H9 (cell line): ENCODE measurements at regions not wholly inside any gene's neighbourhood (a gene's known extent, or its start where the extent isn't known, plus 50 kb on each side); places are given as distances from the start of the nearest gene placed in this dataset.

Source experiments
- DNase-seq: peaks from one replicate; pipeline ENCODE4 v3.0.0-alpha.2; 2017
- H2AFZ ChIP-seq: one replicate; pipeline ENCODE4 v1.6.1; 2013; ENCODE audit warnings: mild to moderate bottlenecking, low read length, control low read depth, moderate library complexity
- H2AK5ac ChIP-seq: 2 replicates; pipeline ENCODE4 v1.6.1; 2013; ENCODE audit warnings: low read length, control low read depth, mixed read lengths; ENCODE audit not compliant: insufficient read length
- H2BK120ac ChIP-seq: one replicate; pipeline ENCODE4 v1.6.1; 2013; ENCODE audit warnings: low read depth, mild to moderate bottlenecking, low read length, control low read depth, inconsistent platforms; ENCODE audit not compliant: poor library complexity, severe bottlenecking
- H2BK12ac ChIP-seq: 2 replicates; pipeline ENCODE4 v1.6.1; 2013; ENCODE audit warnings: low read length, control low read depth, mixed read lengths, low read depth; ENCODE audit not compliant: insufficient read length
- H2BK15ac ChIP-seq: 2 replicates; pipeline ENCODE4 v1.6.1; 2013; ENCODE audit warnings: low read depth, low read length, control low read depth
- H2BK20ac ChIP-seq: one replicate; pipeline ENCODE4 v1.6.1; 2013; ENCODE audit warnings: low read depth, mild to moderate bottlenecking, low read length, control low read depth, inconsistent platforms; ENCODE audit not compliant: poor library complexity, severe bottlenecking
- H2BK5ac ChIP-seq: 2 replicates; pipeline ENCODE4 v1.6.1; 2013; ENCODE audit warnings: low read length, control low read depth, mixed read lengths; ENCODE audit not compliant: insufficient read length
- H3K14ac ChIP-seq: 2 replicates; pipeline ENCODE4 v1.6.1; 2013; ENCODE audit warnings: low read length, control low read depth; ENCODE audit not compliant: insufficient read depth
- H3K18ac ChIP-seq: 2 replicates; pipeline ENCODE4 v1.6.1; 2013; ENCODE audit warnings: low read depth, mild to moderate bottlenecking, mixed read lengths, low read length, control low read depth; ENCODE audit not compliant: insufficient read length
- H3K23ac ChIP-seq: 2 replicates; pipeline ENCODE4 v1.6.1; 2013; ENCODE audit warnings: low read length, control low read depth, mixed read lengths, low read depth; ENCODE audit not compliant: insufficient read length
- H3K23me2 ChIP-seq: 2 replicates; pipeline ENCODE4 v1.6.1; 2013; ENCODE audit warnings: low read depth, mild to moderate bottlenecking, mixed read lengths, low read length, control low read depth; ENCODE audit not compliant: insufficient read length, poor library complexity, severe bottlenecking
- H3K27ac ChIP-seq: 2 replicates; pipeline ENCODE4 v1.5.1; 2013; ENCODE audit warnings: low read length, control low read depth, mixed read lengths, low read depth; ENCODE audit not compliant: insufficient read length
- H3K27me3 ChIP-seq: 2 replicates; pipeline ENCODE4 v1.6.1; 2013; ENCODE audit warnings: low read length, control low read depth, inconsistent platforms; ENCODE audit not compliant: insufficient read depth
- H3K4ac ChIP-seq: 2 replicates; pipeline ENCODE4 v1.6.1; 2013; ENCODE audit warnings: low read depth, mild to moderate bottlenecking, control low read depth, inconsistent platforms, low read length, moderate library complexity
- H3K4me1 ChIP-seq: 2 replicates; pipeline ENCODE4 v1.6.1; 2013; ENCODE audit warnings: low read length, control low read depth, inconsistent platforms; ENCODE audit not compliant: insufficient read depth
- H3K4me2 ChIP-seq: 2 replicates; pipeline ENCODE4 v1.6.1; 2013; ENCODE audit warnings: low read length, control low read depth, mixed read lengths; ENCODE audit not compliant: insufficient read length, insufficient read depth
- H3K56ac ChIP-seq: 2 replicates; pipeline ENCODE4 v1.6.1; 2013; ENCODE audit warnings: low read depth, mild to moderate bottlenecking, mixed read lengths, low read length, control low read depth; ENCODE audit not compliant: insufficient read length
- H3K79me1 ChIP-seq: 2 replicates; pipeline ENCODE4 v1.6.1; 2013; ENCODE audit warnings: low read depth, mild to moderate bottlenecking, moderate library complexity, low read length, control low read depth, inconsistent platforms; ENCODE audit not compliant: insufficient read depth, poor library complexity, severe bottlenecking
- H3K79me2 ChIP-seq: 2 replicates; pipeline ENCODE4 v1.6.1; 2013; ENCODE audit warnings: low read length, control low read depth, inconsistent platforms; ENCODE audit not compliant: insufficient read depth
- H3K9ac ChIP-seq: 2 replicates; pipeline ENCODE4 v1.6.1; 2013; ENCODE audit warnings: low read length, control low read depth, mixed read lengths; ENCODE audit not compliant: insufficient read length; ENCODE audit errors: extremely low read depth
- H3K9me3 ChIP-seq: one replicate; pipeline ENCODE4 v1.6.1; 2013; ENCODE audit warnings: low read depth, low read length, inconsistent platforms; ENCODE audit not compliant: control insufficient read depth
- H3T11ph ChIP-seq: one replicate; pipeline ENCODE4 v1.6.1; 2013; ENCODE audit warnings: mild to moderate bottlenecking, low read length, control low read depth, inconsistent platforms
- H4K20me1 ChIP-seq: one replicate; pipeline ENCODE4 v1.6.1; 2013; ENCODE audit not compliant: control insufficient read depth, insufficient read length, insufficient read depth
- H4K5ac ChIP-seq: 2 replicates; pipeline ENCODE4 v1.6.1; 2013; ENCODE audit warnings: low read depth, mild to moderate bottlenecking, mixed read lengths, low read length, control low read depth; ENCODE audit not compliant: insufficient read length
- H4K8ac ChIP-seq: replicated peaks from 2 replicates; pipeline ENCODE4 v1.6.1; 2013; ENCODE audit warnings: low read length, control low read depth, mixed read lengths, low read depth; ENCODE audit not compliant: insufficient read length
- H4K91ac ChIP-seq: 2 replicates; pipeline ENCODE4 v1.6.1; 2013; ENCODE audit warnings: low read depth, mild to moderate bottlenecking, moderate library complexity, mixed read lengths, low read length, control low read depth; ENCODE audit not compliant: insufficient read length
- H3K27ac Mint-ChIP-seq, 3 experiments: 2 replicates in 2 of 3; 3 replicates in 1 of 3; pipeline ENCODE4 v1.8.0; 2020 to 2021; ENCODE audit warnings: mixed read lengths in 3 of 3, mild to moderate bottlenecking in 1 of 3, moderate library complexity in 1 of 3
- H3K27me3 Mint-ChIP-seq: 2 replicates; pipeline ENCODE4 v1.8.0; 2021; ENCODE audit warnings: low read depth, mild to moderate bottlenecking, moderate library complexity, mixed read lengths
- H3K36me3 Mint-ChIP-seq, 3 experiments: 2 replicates in 2 of 3; 3 replicates in 1 of 3; pipeline ENCODE4 v1.8.0; 2020 to 2021; ENCODE audit warnings: low read depth in 3 of 3, mixed read lengths in 3 of 3; ENCODE audit not compliant: insufficient read depth in 1 of 3
- H3K4me1 Mint-ChIP-seq, 2 experiments: 2 replicates each; pipeline ENCODE4 v1.8.0; 2020; ENCODE audit warnings: mixed read lengths in 2 of 2
- H3K4me3 Mint-ChIP-seq, 2 experiments: 2 replicates in 1 of 2; 3 replicates in 1 of 2; pipeline ENCODE4 v1.8.0; 2020 to 2021; ENCODE audit warnings: mild to moderate bottlenecking in 2 of 2, mixed read lengths in 2 of 2, moderate library complexity in 1 of 2
- H3K9me3 Mint-ChIP-seq, 2 experiments: 2 replicates in 1 of 2; 3 replicates in 1 of 2; pipeline ENCODE4 v1.8.0; 2020; ENCODE audit warnings: mild to moderate bottlenecking in 2 of 2, mixed read lengths in 2 of 2, moderate library complexity in 1 of 2
- CTCF ChIP-seq: fragments of 200-600 bp; sonication (generic); conservative IDR thresholded peaks from 3 replicates; pipeline ENCODE4 v1.8.0; 2021; ENCODE audit warnings: antibody characterized with exemption, mild to moderate bottlenecking
- WGBS: extraction: QIAGEN DNeasy Blood & Tissue Kit; methylation state at CpG from one replicate; pipeline ENCODE4 v1.1.7; 2013; ENCODE audit warnings: missing lambda C conversion rate, low lambda C conversion rate, mixed read lengths; ENCODE audit not compliant: insufficient read length; ENCODE audit errors: extremely low coverage; 5-methylcytosine and 5-hydroxymethylcytosine counted together

DNA sequence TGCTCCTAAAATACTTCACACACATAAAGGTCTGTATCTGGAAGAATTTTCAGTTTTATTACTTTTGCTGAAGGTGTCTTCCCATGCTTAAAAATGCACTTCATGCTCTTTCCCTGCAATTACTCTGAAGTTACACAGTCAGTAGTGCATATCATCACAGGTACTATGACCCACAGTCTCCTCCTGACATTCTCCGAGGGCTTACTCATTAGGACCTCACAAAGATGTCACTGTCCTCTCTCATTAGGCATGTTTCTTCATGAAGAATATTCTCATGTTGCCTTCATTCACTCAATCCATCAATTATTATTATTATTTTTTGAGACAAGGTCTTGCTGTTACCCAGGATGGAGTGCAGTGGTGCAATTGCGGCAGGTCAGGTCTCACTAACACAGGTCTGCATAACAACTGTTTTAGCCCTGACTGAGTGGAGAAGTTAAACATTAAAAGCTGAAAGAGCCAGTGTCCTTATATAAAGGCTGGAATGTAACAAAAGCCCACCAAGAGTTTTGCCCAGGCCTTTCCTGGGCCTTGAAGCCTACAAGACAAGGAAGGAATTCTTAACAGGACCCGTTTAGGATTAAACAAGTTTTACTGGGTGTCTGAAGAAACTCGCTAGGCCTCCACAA, 119.5 kb upstream of the WSCD2 start:
- H3T11ph ChIP-seq = no peak overlapping the region
- Mint-ChIP-seq H3K4me3 (no peak overlapping the region), H3K36me3 (no peaks in the 10 kb centered on the region), H3K27me3 (peaks cover 54% of the 10 kb centered on the region), H3K27ac (no peak overlapping the region), H3K4me1 (peaks cover 0 to 13% of the 10 kb centered on the region in 2 experiments; a peak in 2 of 4 replicates), H3K9me3 (no peaks in the 10 kb centered on the region)
- peaks cover 2% of the 10 kb centered on the region for H3K23me2 ChIP-seq
- no peak for TF ChIP-seq CTCF
- H3K79me2 ChIP-seq = no peaks in the 10 kb centered on the region
- H3K79me1 ChIP-seq = no peaks in the 10 kb centered on the region
- no peak overlapping the region for H3K14ac ChIP-seq
- no peak overlapping the region for H3K4ac ChIP-seq
- H4K5ac ChIP-seq = no peak overlapping the region
- H3K4me2 ChIP-seq = no peak overlapping the region
- no peak overlapping the region for H3K27ac ChIP-seq
- H2AK5ac ChIP-seq = no peak overlapping the region
- no peaks in the 10 kb centered on the region for H3K9me3 ChIP-seq
- no peak overlapping the region for H3K23ac ChIP-seq
- H4K8ac ChIP-seq = no peak overlapping the region
- H3K18ac ChIP-seq = no peak overlapping the region
- no peak overlapping the region for H3K9ac ChIP-seq
- H2BK5ac ChIP-seq = no peak overlapping the region
- no peaks in the 10 kb centered on the region; the same call in 1 of the 2 replicates for H3K4me1 ChIP-seq
- no peaks in the 10 kb centered on the region for H4K20me1 ChIP-seq
- H3K27me3 ChIP-seq = no peaks in the 10 kb centered on the region
- no peak overlapping the region for H2BK12ac ChIP-seq
- H2BK20ac ChIP-seq = no peak overlapping the region
- no peak overlapping the region for H2AFZ ChIP-seq
- no peak overlapping the region for H2BK15ac ChIP-seq
- no peak for DNase-seq
- no peak overlapping the region for H2BK120ac ChIP-seq
- WGBS = no CpG with 5 or more reads among the region's 4 CpGs
- no peak overlapping the region for H4K91ac ChIP-seq
- H3K56ac ChIP-seq = no peak overlapping the region
